HG02840 (cell line): ENCODE measurements at regions not wholly inside any gene's neighbourhood (a gene's known extent, or its start where the extent isn't known, plus 50 kb on each side); places are given as distances from the start of the nearest gene placed in this dataset.
"Not testable (repeated sequence)": the region's sequence is repeated elsewhere in the genome, so short reads cannot be mapped to it uniquely, and the experiment has no call there.

Experiments
- ATAC-seq: cut with Tn5 transposase; IDR thresholded peaks from one replicate; pipeline ENCODE4 v1.9.1; 2021; ENCODE audit warnings: mild to moderate bottlenecking, moderate library complexity, moderate number of reproducible peaks; ENCODE audit not compliant: unreplicated experiment, low FRiP score

GRCh38 chr4:155025762-155026457, 182.5 kb upstream of the NPY2R start:
- ATAC-seq = no peak

GRCh38 chr4:155026715-155027114, 181.7 kb upstream of the NPY2R start:
- ATAC-seq = no peak

- ATAC-seq = no peak
Observed at GRCh38 chr4:155032521-155033229, 175.8 kb upstream of the NPY2R start.

GRCh38 chr4:155033604-155034003, 174.8 kb upstream of the NPY2R start:
- no peak for ATAC-seq

- ATAC-seq = no peak
Observed at GRCh38 chr4:155037031-155037430, 171.4 kb upstream of the NPY2R start.

GRCh38 chr4:155038459-155038858, 170.0 kb upstream of the NPY2R start:
- no peak for ATAC-seq

GRCh38 chr4:155039162-155039561, 169.3 kb upstream of the NPY2R start:
- ATAC-seq = no peak

GRCh38 chr4:155040031-155040430, 168.4 kb upstream of the NPY2R start:
- no peak for ATAC-seq

- ATAC-seq = no peak
Observed at GRCh38 chr4:155042014-155042413, 166.4 kb upstream of the NPY2R start.

- ATAC-seq = not testable (repeated sequence)
Observed at GRCh38 chr4:155044251-155044650, 164.2 kb upstream of the NPY2R start.

GRCh38 chr4:155047755-155048154, 160.7 kb upstream of the NPY2R start:
- ATAC-seq = no peak

GRCh38 chr4:155054042-155054441, 154.4 kb upstream of the NPY2R start:
- not testable (repeated sequence) for ATAC-seq

GRCh38 chr4:155060419-155060818, 148.0 kb upstream of the NPY2R start:
- ATAC-seq = no peak

GRCh38 chr4:155060873-155061272, 147.6 kb upstream of the NPY2R start:
- no peak for ATAC-seq

- ATAC-seq = no peak
Observed at GRCh38 chr4:155062948-155063347, 145.5 kb upstream of the NPY2R start.

GRCh38 chr4:155064934-155065333, 143.5 kb upstream of the NPY2R start:
- ATAC-seq = not testable (repeated sequence)

GRCh38 chr4:155066871-155067270, 141.6 kb upstream of the NPY2R start:
- no peak for ATAC-seq

GRCh38 chr4:155071962-155072361, 136.5 kb upstream of the NPY2R start:
- ATAC-seq = no peak

- ATAC-seq = no peak
Observed at GRCh38 chr4:155072417-155072816, 136.0 kb upstream of the NPY2R start.

GRCh38 chr4:155073852-155074251, 134.6 kb upstream of the NPY2R start:
- ATAC-seq = no peak

- ATAC-seq = no peak
Observed at GRCh38 chr4:155076256-155076785, 132.1 kb upstream of the NPY2R start.
